GM18951 (cell line): ENCODE measurements at regions not wholly inside any gene's neighbourhood (a gene's known extent, or its start where the extent isn't known, plus 50 kb on each side); places are given as distances from the start of the nearest gene placed in this dataset.

Experiments used
- POLR2A ChIP-seq: IDR thresholded peaks from 4 replicates; pipeline ENCODE4 v1.6.1; 2011; ENCODE audit warnings: mild to moderate bottlenecking; ENCODE audit not compliant: insufficient read length, insufficient read depth; ENCODE audit errors: extremely low read depth
- in situ Hi-C: fragments of 300-500 bp; cut with MboI; formaldehyde crosslinking; loops from one replicate; pipeline ENCODE4 v1.12.0; 2022; ENCODE audit warnings: low sequenced_read_pairs, mixed read lengths, inconsistent platforms; ENCODE audit not compliant: unreplicated experiment

GRCh38 chr18:78390952-78391348, 588.7 kb upstream of the SALL3 start:
- no peak for TF ChIP-seq POLR2A
- in situ Hi-C loops, result no loop called here

DNA sequence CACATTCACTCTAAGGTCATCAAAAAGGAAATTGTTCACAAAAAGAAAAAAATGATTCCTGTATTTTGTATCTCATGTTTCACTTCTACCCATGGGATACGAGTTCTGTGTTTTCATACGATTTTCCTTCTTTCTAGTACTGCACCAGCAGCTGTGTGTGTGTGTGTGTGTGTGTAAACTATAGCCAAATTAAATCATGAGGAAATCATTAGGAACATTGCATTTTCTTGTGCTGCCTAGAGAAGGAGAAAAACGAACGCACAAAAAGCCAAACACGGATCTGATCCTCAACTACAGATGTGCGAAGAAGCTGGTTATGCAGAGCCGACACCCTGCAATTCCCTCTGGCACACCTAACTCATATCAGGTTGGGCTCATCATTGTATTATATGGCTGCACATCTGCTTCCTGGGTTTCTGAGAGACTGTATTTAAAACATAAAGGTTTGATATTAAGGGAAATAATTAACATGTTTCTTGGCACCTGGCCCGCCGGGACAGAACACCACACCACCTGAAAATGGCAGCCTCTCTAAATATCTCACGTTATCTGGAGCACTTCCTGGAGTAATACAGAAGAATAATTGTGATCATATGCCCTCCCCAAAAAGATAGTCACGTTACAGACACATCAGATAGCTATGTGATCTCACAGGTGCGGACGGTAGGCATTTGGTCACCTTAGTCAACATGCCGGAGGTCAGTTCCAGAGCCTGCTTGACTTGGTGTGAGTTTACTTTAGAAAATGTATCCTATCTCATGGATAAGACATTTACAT, 586.3 kb upstream of the SALL3 start:
- TF ChIP-seq POLR2A, result no peak
- in situ Hi-C loops, result no loop called here

DNA sequence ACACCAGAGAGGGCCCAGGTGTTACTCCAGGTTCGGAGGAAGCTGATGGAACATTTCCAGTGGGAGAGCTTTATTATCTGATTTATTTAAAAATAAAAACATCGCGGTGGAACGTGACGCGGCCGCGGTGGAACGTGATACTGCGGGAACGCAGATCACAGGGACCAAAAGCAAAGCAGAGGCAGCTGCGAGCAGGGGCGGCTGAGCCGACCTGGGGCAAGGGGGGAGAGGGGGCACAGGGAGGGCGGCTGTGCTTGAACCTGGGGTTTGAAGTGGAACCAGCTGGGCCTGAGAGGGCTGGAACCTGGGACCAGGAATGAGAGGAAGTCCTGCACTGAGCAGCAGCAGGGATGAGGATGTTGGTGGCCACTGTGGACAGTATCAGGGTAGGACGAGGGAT, 583.5 kb upstream of the SALL3 start:
- in situ Hi-C loops, result no loop called here
- TF ChIP-seq POLR2A, result no peak

- TF ChIP-seq POLR2A, result no peak
- in situ Hi-C loops, result no loop called here
Observed at GRCh38 chr18:78396756-78397155, 582.9 kb upstream of the SALL3 start.

GRCh38 chr18:78399992-78400503, 579.6 kb upstream of the SALL3 start:
- TF ChIP-seq POLR2A, result no peak
- in situ Hi-C loops, result no loop called here

DNA sequence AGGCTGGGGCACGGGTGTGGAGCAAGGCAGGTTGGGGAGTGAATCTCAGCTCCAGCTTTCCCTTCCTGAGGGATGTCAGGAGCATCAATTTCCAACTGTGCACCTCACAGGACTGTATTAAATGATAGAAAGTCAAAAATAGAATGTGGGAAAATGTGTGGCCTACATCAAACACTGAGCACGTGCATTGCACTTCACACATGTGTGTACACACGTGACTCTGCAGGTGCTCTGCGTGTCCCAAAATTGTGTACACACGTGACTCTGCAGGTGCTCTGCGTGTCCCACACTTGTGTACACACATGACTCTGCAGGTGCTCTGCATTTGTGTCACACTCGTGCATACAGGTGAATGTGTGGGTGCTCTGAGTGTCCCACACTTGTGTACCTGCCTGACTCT, 577.2 kb upstream of the SALL3 start:
- TF ChIP-seq POLR2A, result no peak
- in situ Hi-C loops, result no loop called here

DNA sequence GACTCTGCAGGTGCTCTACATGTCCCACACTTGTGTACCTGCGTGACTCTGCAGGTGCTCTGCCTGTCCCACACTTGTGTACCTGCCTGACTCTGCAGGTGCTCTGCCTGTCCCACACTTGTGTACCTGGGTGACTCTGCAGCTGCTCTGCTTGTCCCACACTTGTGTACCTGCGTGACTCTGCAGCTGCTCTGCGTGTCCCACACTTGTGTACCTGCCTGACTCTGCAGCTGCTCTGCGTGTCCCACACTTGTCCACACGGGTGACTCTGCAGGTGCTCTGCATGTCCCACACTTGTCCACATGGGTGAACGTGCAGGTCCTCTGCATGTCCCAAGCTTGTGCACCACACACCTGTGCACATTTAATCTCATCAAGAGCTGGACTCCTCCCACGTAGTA, 576.7 kb upstream of the SALL3 start:
- in situ Hi-C loops, result no loop called here

DNA sequence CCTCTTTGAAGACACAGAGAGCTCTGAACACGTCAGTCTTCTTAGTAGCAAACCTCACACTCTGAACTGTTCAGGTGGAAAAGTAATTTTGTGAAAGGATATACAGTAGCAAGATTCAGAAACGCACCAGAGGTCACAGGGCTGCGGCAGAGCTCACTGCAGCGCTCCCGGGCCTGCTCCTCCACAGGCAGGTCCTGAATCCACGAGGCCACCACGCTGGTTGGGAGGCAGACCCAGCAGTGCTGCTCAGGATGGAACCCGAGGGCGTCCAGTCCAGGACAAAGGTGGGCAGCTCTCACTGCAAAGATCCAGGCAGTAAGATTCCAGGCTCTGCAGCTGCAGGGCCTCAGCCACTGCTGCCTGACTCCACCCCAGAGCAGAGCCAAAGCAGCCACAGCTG, 576.2 kb upstream of the SALL3 start:
- in situ Hi-C loops, result no loop called here
- TF ChIP-seq POLR2A, result no peak

More for the DNA sequence above, 576.7 kb upstream of the SALL3 start:
- no peak for TF ChIP-seq POLR2A

GRCh38 chr18:78405763-78406162, 573.9 kb upstream of the SALL3 start:
- TF ChIP-seq POLR2A, result no peak
- in situ Hi-C loops, result no loop called here

GRCh38 chr18:78406743-78407465, 572.7 kb upstream of the SALL3 start:
- TF ChIP-seq POLR2A, result no peak
- in situ Hi-C loops, result no loop called here

- TF ChIP-seq POLR2A, result no peak
- in situ Hi-C loops, result no loop called here
Observed at GRCh38 chr18:78407466-78407844, 572.2 kb upstream of the SALL3 start.

DNA sequence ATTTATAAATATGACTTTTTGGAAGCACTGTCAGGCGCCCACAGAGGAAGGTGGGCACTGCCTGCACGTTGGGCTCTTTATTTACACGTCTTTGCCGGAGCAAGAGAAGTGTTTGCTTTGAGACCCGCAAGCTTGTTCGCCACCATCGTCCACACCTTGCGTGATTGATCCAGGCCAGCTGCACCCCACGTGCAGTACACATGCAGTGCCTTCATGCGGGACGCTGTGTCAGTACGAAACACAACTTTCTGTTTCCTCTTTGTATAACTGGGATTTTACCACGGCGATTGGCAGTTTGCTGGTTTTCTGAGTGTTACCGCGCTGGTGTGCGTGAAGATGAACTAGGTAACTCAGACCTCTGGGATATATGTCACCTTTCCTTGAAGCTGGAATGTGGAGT, 571.0 kb upstream of the SALL3 start:
- in situ Hi-C loops, result no loop called here
- no peak for TF ChIP-seq POLR2A

- in situ Hi-C loops, result no loop called here
- TF ChIP-seq POLR2A, result no peak
Observed at GRCh38 chr18:78410094-78410786, 569.4 kb upstream of the SALL3 start.

GRCh38 chr18:78411539-78411938, 568.1 kb upstream of the SALL3 start:
- in situ Hi-C loops, result no loop called here

DNA sequence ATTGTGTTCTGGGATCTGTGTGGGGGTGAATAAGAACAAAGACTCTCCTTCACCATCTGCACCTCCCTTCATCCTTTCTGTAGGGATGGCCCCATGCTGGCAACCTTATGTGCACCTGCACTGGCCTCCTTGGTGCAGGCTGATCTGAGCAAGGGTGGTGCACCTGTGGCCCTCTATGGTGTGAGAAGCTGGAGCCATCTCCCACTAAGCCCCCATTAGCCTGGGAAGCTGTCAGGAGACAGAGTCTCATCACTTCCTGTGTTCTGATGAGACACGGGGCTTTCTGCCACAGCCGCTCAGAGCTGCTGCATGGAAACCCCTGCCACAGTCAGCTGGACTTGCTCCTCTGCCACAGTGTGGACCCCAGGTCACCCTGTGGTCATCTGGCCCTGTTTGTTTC, 565.3 kb upstream of the SALL3 start:
- in situ Hi-C loops, result no loop called here
- TF ChIP-seq POLR2A, result no peak

More at GRCh38 chr18:78411539-78411938, 568.1 kb upstream of the SALL3 start:
- no peak for TF ChIP-seq POLR2A
